HepG2 (cell line): ENCODE measurements at regions not wholly inside any gene's neighbourhood (a gene's known extent, or its start where the extent isn't known, plus 50 kb on each side); places are given as distances from the start of the nearest gene placed in this dataset.

Experiments used
- ATAC-seq: fragments of 200-7000 bp; cut with Tn5 transposase; 3 replicates; pipeline ENCODE4 v1.9.1; 2020; ENCODE audit warnings: mild to moderate bottlenecking, moderate library complexity
- BruUV-seq: library from RNA; stranded (reverse); fragments of 400-500 nt; replicated peaks from 2 replicates; lab custom pipeline; 2021; lab: Mats Ljungman, UMichigan
- CTCF ChIA-PET: fragments of 300-600 bp; formaldehyde crosslinking; extraction: SDS; loops from one replicate; lab custom pipeline; 2021; ENCODE audit warnings: low total read pairs, inconsistent platforms, low intra/inter-chr PET ratio; lab: Yijun Ruan, JAX
- POLR2A ChIA-PET: fragments of 350-600 bp; sonication (Branson Sonifier 250); formaldehyde crosslinking; loops from one replicate; lab custom pipeline; 2020; ENCODE audit warnings: antibody characterized with exemption, inconsistent platforms; lab: Yijun Ruan, JAX
- DNase-seq: peaks from one replicate; pipeline ENCODE4 v3.0.0-alpha.2; 2015; ENCODE audit warnings: low spot score
- FAIRE-seq: peaks from 3 replicates; lab custom pipeline; 2011; peaks lifted over from hg19 to GRCh38; lab: Jason Lieb, UNC
- H2AFZ ChIP-seq: one replicate; pipeline ENCODE4 v1.6.1; 2011; ENCODE audit warnings: low read length, inconsistent platforms
- H3K27ac ChIP-seq: fragments of 300-600 bp; 3 replicates; pipeline ENCODE4 v1.8.0; 2011; ENCODE audit warnings: mixed run types, mild to moderate bottlenecking, mixed read lengths, low read length, inconsistent platforms; ENCODE audit not compliant: insufficient read depth; ENCODE audit errors: extremely low read length
- H3K27me3 ChIP-seq, 2 experiments: fragments of 200-600 bp in 1 of 2; 2 replicates in 1 of 2; 3 replicates in 1 of 2; pipeline versions ENCODE4 v1.6.0 to v1.8.0; 2011; ENCODE audit warnings: low read length in 2 of 2, mild to moderate bottlenecking in 2 of 2, moderate library complexity in 2 of 2, inconsistent platforms in 1 of 2; ENCODE audit not compliant: insufficient read depth in 2 of 2, control insufficient read depth in 1 of 2
- H3K36me3 ChIP-seq, 2 experiments: fragments of 200-600 bp in 1 of 2; replicated peaks in 1 of 2; 2 replicates in 1 of 2; 3 replicates in 1 of 2; pipeline versions ENCODE4 v1.5.1 to v1.8.0; 2011; ENCODE audit warnings: low read length in 2 of 2, inconsistent platforms in 1 of 2; ENCODE audit not compliant: insufficient read depth in 2 of 2, control insufficient read depth in 1 of 2
- H3K4me1 ChIP-seq: 2 replicates; pipeline ENCODE4 v1.5.1; 2012; ENCODE audit warnings: low read length, inconsistent platforms; ENCODE audit not compliant: insufficient read depth
- H3K4me2 ChIP-seq: 2 replicates; pipeline ENCODE4 v1.6.0; 2011; ENCODE audit warnings: low read depth, low read length, inconsistent platforms
- H3K4me3 ChIP-seq, 3 experiments: fragments of 200-600 bp in 1 of 3; sonication (generic), shearing (Covaris generic) in 1 of 3; replicated peaks in 1 of 3; 2 replicates each; pipeline ENCODE4 v1.5.1; 2011 to 2016; ENCODE audit warnings: low read length in 3 of 3, inconsistent platforms in 2 of 3, low read depth in 2 of 3, mild to moderate bottlenecking in 2 of 3, control low read depth in 1 of 3, mixed read lengths in 1 of 3; ENCODE audit not compliant: insufficient read depth in 1 of 3
- H3K79me2 ChIP-seq: one replicate; pipeline ENCODE4 v1.6.1; 2011; ENCODE audit warnings: low read length, inconsistent platforms; ENCODE audit not compliant: insufficient read depth
- H3K9ac ChIP-seq: 2 replicates; pipeline ENCODE4 v1.6.0; 2011; ENCODE audit warnings: mild to moderate bottlenecking, low read depth, low read length, inconsistent platforms; ENCODE audit not compliant: insufficient read depth
- H3K9me3 ChIP-seq: 2 replicates; pipeline ENCODE4 v1.5.1; 2012; ENCODE audit warnings: mild to moderate bottlenecking, low read length
- H4K20me1 ChIP-seq: 2 replicates; pipeline ENCODE4 v1.6.0; 2011; ENCODE audit warnings: inconsistent platforms, mild to moderate bottlenecking, low read length, moderate library complexity; ENCODE audit not compliant: insufficient read depth
- ATF7 ChIP-seq, 2 experiments: fragments of 450-650 bp in 1 of 2; sonication (generic) in 1 of 2; formaldehyde crosslinking in 1 of 2; IDR thresholded peaks; 2 replicates each; pipeline versions ENCODE4 v1.4.0 to v1.6.1; 2016 to 2020; ENCODE audit warnings: antibody characterized with exemption in 1 of 2, mild to moderate bottlenecking in 1 of 2, missing genetic modification reagents in 1 of 2
- EED ChIP-seq: sonication (generic); formaldehyde crosslinking; IDR thresholded peaks from 2 replicates; pipeline ENCODE4 v1.5.0; 2020; ENCODE audit warnings: mild to moderate bottlenecking, missing genetic modification reagents
- HCFC1 ChIP-seq: fragments of 150-350 bp; IDR thresholded peaks from 2 replicates; pipeline ENCODE4 v1.6.1; 2014; ENCODE audit warnings: low read depth, low read length
- ISX ChIP-seq: sonication (generic); formaldehyde crosslinking; conservative IDR thresholded peaks from 2 replicates; pipeline ENCODE4 v1.5.0; 2020; ENCODE audit warnings: missing genetic modification reagents
- TEAD2 ChIP-seq: sonication (generic); formaldehyde crosslinking; IDR thresholded peaks from 2 replicates; pipeline ENCODE4 v1.9.0; 2021; ENCODE audit warnings: missing genetic modification reagents
- U2AF1 ChIP-seq: fragments of 200-400 bp; formaldehyde crosslinking; optimal IDR thresholded peaks from 2 replicates; pipeline ENCODE3; 2017; ENCODE audit warnings: mild to moderate bottlenecking, low read depth, low read length
- ZFP1 ChIP-seq: IDR thresholded peaks from 2 replicates; pipeline ENCODE4 v1.6.1; 2016
- ZNF24 ChIP-seq: fragments of 450-650 bp; IDR thresholded peaks from 2 replicates; pipeline ENCODE4 v1.6.1; 2017; ENCODE audit warnings: antibody characterized with exemption, mild to moderate bottlenecking
- ZNF30 ChIP-seq: sonication (generic); formaldehyde crosslinking; IDR thresholded peaks from 2 replicates; pipeline ENCODE4 v1.5.0; 2020; ENCODE audit warnings: mild to moderate bottlenecking, missing genetic modification reagents
- ZNF354B ChIP-seq: sonication (generic); formaldehyde crosslinking; IDR thresholded peaks from 2 replicates; pipeline ENCODE4 v1.8.0; 2022; ENCODE audit warnings: mild to moderate bottlenecking, missing genetic modification reagents
- ZNF562 ChIP-seq: sonication (generic); formaldehyde crosslinking; IDR thresholded peaks from 2 replicates; pipeline ENCODE4 v1.8.0; 2022; ENCODE audit warnings: missing genetic modification reagents, borderline replicate concordance
- ZNF781 ChIP-seq: sonication (generic); formaldehyde crosslinking; IDR thresholded peaks from 2 replicates; pipeline ENCODE4 v1.5.1; 2020; ENCODE audit warnings: borderline replicate concordance, mild to moderate bottlenecking, missing genetic modification reagents; ENCODE audit errors: not compliant biosample characterization
- WGBS: methylation state at CpG from one replicate; pipeline ENCODE4 v1.1.6; 2017; ENCODE audit warnings: low lambda C conversion rate; 5-methylcytosine and 5-hydroxymethylcytosine counted together
- in situ Hi-C: cut with HindIII; loops from 2 replicates; pipeline ENCODE4 v1.10.0; 2017; ENCODE audit warnings: low pct_unique_long_range_greater_than_20kb; ENCODE audit not compliant: extremely low pct_ligation_motif_present
- intact Hi-C: fragments of 100-400 bp; cut with micrococcal nuclease; formaldehyde crosslinking; loops from one replicate; pipeline ENCODE4 v1.10.0; 2022; ENCODE audit not compliant: unreplicated experiment
- TF ChIP-seq, protein P1 (sequence below): sonication (generic); formaldehyde crosslinking; IDR thresholded peaks from 2 replicates; pipeline ENCODE4 v1.5.0; 2020; ENCODE audit warnings: missing genetic modification reagents
- TF ChIP-seq, protein P2 (sequence below): sonication (generic); formaldehyde crosslinking; IDR thresholded peaks from 2 replicates; pipeline ENCODE4 v1.5.1; 2020; ENCODE audit warnings: mild to moderate bottlenecking, moderate library complexity, missing genetic modification reagents

DNA sequence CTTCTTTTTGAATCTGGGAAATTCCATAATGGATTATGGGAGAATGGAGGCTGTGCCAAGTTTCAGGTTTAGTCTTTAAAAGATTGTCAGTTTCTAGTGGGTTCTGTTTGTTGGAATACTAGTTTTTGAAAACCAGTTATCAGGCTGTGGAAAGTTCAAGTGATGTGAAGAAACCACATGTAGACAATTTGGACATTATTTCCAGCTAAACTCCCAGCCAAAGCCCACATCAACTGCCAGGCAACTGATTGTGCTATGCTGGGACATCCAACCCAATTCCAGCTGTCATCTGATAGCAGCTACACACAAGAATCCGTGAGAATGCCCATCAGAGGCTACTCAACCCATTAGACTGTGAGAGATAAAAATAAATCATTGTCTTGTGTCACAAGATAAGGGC is 546.1 kb upstream of the ADAMTS5 start:
- Histone ChIP-seq H3K4me1 (no peaks in the 10 kb centered on the region), H3K27me3 (no peaks in the 10 kb centered on the region), H3K36me3 (no peaks in the 10 kb centered on the region), H3K27ac (no peak overlapping the region), H3K4me3 (no peak overlapping the region), H3K9ac (no peak overlapping the region), H3K4me2 (no peak overlapping the region), H3K9me3 (peaks cover 94% of the 10 kb centered on the region), H4K20me1 (no peaks in the 10 kb centered on the region), H3K79me2 (no peaks in the 10 kb centered on the region), H2AFZ (no peak overlapping the region)
- 0% methylated on average over 1 of the region's 1 CpG for WGBS
- ChIA-PET POLR2A (no interaction called here), CTCF (no interaction called here)
- DNase-seq (no peak), FAIRE-seq (no peak), ATAC-seq (no peak)
- BruUV-seq, result no TSS peak
- TF ChIP-seq ZNF24, result no peak
- TF ChIP-seq, protein P1, sequence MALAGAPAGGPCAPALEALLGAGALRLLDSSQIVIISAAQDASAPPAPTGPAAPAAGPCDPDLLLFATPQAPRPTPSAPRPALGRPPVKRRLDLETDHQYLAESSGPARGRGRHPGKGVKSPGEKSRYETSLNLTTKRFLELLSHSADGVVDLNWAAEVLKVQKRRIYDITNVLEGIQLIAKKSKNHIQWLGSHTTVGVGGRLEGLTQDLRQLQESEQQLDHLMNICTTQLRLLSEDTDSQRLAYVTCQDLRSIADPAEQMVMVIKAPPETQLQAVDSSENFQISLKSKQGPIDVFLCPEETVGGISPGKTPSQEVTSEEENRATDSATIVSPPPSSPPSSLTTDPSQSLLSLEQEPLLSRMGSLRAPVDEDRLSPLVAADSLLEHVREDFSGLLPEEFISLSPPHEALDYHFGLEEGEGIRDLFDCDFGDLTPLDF (CRISPR knock-in tag), result no peak
- intact Hi-C loops, result no loop called here
- in situ Hi-C loops, result no loop called here

DNA sequence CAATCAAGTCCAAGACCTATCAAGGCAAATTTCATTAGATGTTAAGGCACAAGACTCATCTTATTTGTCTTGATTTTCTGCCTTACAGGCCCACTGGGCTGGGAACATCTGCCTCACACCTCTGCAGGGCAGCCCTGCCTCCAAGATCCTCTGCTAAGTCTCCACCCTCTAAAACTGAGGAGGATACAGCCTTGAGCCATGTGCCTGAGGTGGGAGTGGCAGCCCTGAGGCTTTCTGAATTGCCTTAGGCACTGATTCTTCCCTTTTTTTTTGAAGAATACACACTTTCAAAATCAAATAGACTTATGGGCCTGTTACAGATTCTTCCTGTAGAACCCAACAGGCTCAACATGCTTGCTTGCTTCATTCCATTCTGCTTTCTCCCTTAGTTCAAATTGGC is 544.3 kb upstream of the ADAMTS5 start:
- ChIA-PET POLR2A (no interaction called here), CTCF (no interaction called here)
- Histone ChIP-seq H3K27ac (no peak overlapping the region), H3K79me2 (no peaks in the 10 kb centered on the region), H2AFZ (no peak overlapping the region), H3K4me1 (no peaks in the 10 kb centered on the region), H3K4me3 (no peak overlapping the region), H3K27me3 (no peaks in the 10 kb centered on the region), H4K20me1 (no peaks in the 10 kb centered on the region), H3K9me3 (peaks cover 92% of the 10 kb centered on the region), H3K9ac (no peak overlapping the region), H3K36me3 (no peaks in the 10 kb centered on the region), H3K4me2 (no peak overlapping the region)
- ATAC-seq (no peak), DNase-seq (no peak), FAIRE-seq (no peak)
- in situ Hi-C loops (no loop called here), intact Hi-C loops (no loop called here)
- BruUV-seq, result no TSS peak
- TF ChIP-seq ZNF30 (CRISPR knock-in tag), result no peak
- no peak for TF ChIP-seq HCFC1
- TF ChIP-seq ZFP1 (CRISPR knock-in tag), result no peak
- no peak for TF ChIP-seq ZNF562 (CRISPR knock-in tag)
- no peak for TF ChIP-seq U2AF1
- no peak for TF ChIP-seq ATF7 (IDR thresholded peaks at IDR 0.05)
- no peak for TF ChIP-seq ATF7 (CRISPR knock-in tag; IDR thresholded peaks at IDR 0.05)
- TF ChIP-seq, protein P2, sequence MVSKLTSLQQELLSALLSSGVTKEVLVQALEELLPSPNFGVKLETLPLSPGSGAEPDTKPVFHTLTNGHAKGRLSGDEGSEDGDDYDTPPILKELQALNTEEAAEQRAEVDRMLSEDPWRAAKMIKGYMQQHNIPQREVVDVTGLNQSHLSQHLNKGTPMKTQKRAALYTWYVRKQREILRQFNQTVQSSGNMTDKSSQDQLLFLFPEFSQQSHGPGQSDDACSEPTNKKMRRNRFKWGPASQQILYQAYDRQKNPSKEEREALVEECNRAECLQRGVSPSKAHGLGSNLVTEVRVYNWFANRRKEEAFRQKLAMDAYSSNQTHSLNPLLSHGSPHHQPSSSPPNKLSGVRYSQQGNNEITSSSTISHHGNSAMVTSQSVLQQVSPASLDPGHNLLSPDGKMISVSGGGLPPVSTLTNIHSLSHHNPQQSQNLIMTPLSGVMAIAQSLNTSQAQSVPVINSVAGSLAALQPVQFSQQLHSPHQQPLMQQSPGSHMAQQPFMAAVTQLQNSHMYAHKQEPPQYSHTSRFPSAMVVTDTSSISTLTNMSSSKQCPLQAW, result no peak
- no peak for TF ChIP-seq EED (CRISPR knock-in tag)
- no peak for TF ChIP-seq ZNF781
- TF ChIP-seq TEAD2 (CRISPR knock-in tag), result no peak
- no peak for TF ChIP-seq ISX
- no peak for TF ChIP-seq ZNF354B (CRISPR knock-in tag)
